HCT116 (cell line): ENCODE measurements at regions not wholly inside any gene's neighbourhood (a gene's known extent, or its start where the extent isn't known, plus 50 kb on each side); places are given as distances from the start of the nearest gene placed in this dataset.

Source experiments
- ATAC-seq: fragments of 200-7000 bp; cut with Tn5 transposase; 2 replicates; pipeline ENCODE4 v1.9.1; 2020; ENCODE audit warnings: mild to moderate bottlenecking, moderate library complexity
- BruUV-seq: library from RNA; stranded (reverse); fragments of 400-500 nt; replicated peaks from 2 replicates; lab custom pipeline; 2021; lab: Mats Ljungman, UMichigan
- CTCF ChIA-PET: fragments of 300-600 bp; sonication (Branson Sonifier 250); formaldehyde crosslinking; loops from one replicate; lab custom pipeline; 2021; ENCODE audit warnings: antibody characterized with exemption; lab: Charles Lee
- POLR2A ChIA-PET: fragments of 300-600, 350-600 bp; sonication (Branson Sonifier 250); formaldehyde crosslinking; loops from one replicate; lab custom pipeline; 2021; ENCODE audit warnings: antibody characterized with exemption; lab: Charles Lee
- RAD21 ChIA-PET, 2 experiments: fragments of 300-600 bp; sonication (Branson Sonifier 250); formaldehyde crosslinking; loops; one replicate each; lab custom pipeline; 2023; ENCODE audit warnings: low total read pairs in 2 of 2; ENCODE audit not compliant: uncharacterized antibody in 2 of 2, unreplicated experiment in 2 of 2, low non-redundant PET in 1 of 2; lab: Charles Lee
- DNase-seq: peaks from one replicate; pipeline ENCODE4 v3.0.0-alpha.2; 2010; ENCODE audit warnings: low read depth, low spot score
- H2AFZ ChIP-seq: fragments of 200-600 bp; shearing (Covaris generic), sonication (generic); 2 replicates; pipeline ENCODE4 v1.6.1; 2017; ENCODE audit warnings: low read depth, mixed run types, mixed read lengths, antibody characterized with exemption, low read length; ENCODE audit not compliant: poor library complexity, severe bottlenecking
- H3K27ac ChIP-seq: 2 replicates; pipeline ENCODE4 v1.5.1; 2012; ENCODE audit warnings: low read depth, low read length
- H3K27me3 ChIP-seq: fragments of 200-600 bp; sonication (generic); 2 replicates; pipeline ENCODE4 v1.6.1; 2016; ENCODE audit warnings: mixed run types, low read length, mixed read lengths; ENCODE audit not compliant: insufficient read depth
- H3K36me3 ChIP-seq, 2 experiments: fragments of 200-500 bp in 1 of 2; fragments of 200-600 bp in 1 of 2; sonication (Bioruptor generic) in 1 of 2; sonication (generic) in 1 of 2; 2 replicates each; pipeline versions ENCODE4 v1.5.1 to v1.6.1; 2014 to 2016; ENCODE audit warnings: low read length in 2 of 2, inconsistent platforms in 1 of 2, mixed read lengths in 1 of 2, mixed run types in 1 of 2; ENCODE audit not compliant: insufficient read depth in 2 of 2, control insufficient read depth in 1 of 2
- H3K4me1 ChIP-seq, 2 experiments: fragments of 200-600 bp in 1 of 2; sonication (generic) in 1 of 2; 2 replicates each; pipeline versions ENCODE4 v1.5.1 to v1.6.1; 2012 to 2017; ENCODE audit warnings: low read length in 2 of 2, inconsistent platforms in 1 of 2, mild to moderate bottlenecking in 1 of 2, mixed read lengths in 1 of 2, mixed run types in 1 of 2, moderate library complexity in 1 of 2; ENCODE audit not compliant: insufficient read depth in 2 of 2, control insufficient read depth in 1 of 2
- H3K4me2 ChIP-seq: fragments of 200-600 bp; sonication (generic); 2 replicates; pipeline ENCODE4 v1.6.1; 2017; ENCODE audit warnings: mixed run types, low read length, mixed read lengths
- H3K4me3 ChIP-seq, 2 experiments: fragments of 200-600 bp in 1 of 2; sonication (generic) in 1 of 2; replicated peaks in 1 of 2; 2 replicates each; pipeline ENCODE4 v1.5.1; 2011 to 2016; ENCODE audit warnings: low read length in 2 of 2, control low read depth in 1 of 2, low read depth in 1 of 2, mild to moderate bottlenecking in 1 of 2, mixed read lengths in 1 of 2, mixed run types in 1 of 2
- H3K79me2 ChIP-seq: fragments of 200-600 bp; sonication (generic); 2 replicates; pipeline ENCODE4 v1.6.1; 2017; ENCODE audit warnings: mild to moderate bottlenecking, mixed run types, low read length, moderate library complexity, mixed read lengths; ENCODE audit not compliant: insufficient read depth
- H3K9ac ChIP-seq: fragments of 200-600 bp; sonication (generic); 2 replicates; pipeline ENCODE4 v1.6.1; 2016; ENCODE audit warnings: low read length, mixed read lengths
- H3K9me2 ChIP-seq: fragments of 200-600 bp; sonication (generic), shearing (Covaris generic); 2 replicates; pipeline ENCODE4 v1.6.1; 2017; ENCODE audit warnings: mixed run types, mild to moderate bottlenecking, moderate library complexity; ENCODE audit not compliant: insufficient read depth
- H3K9me3 ChIP-seq, 2 experiments: fragments of 200-500 bp in 1 of 2; fragments of 200-600 bp in 1 of 2; sonication (Bioruptor generic) in 1 of 2; sonication (generic) in 1 of 2; 2 replicates each; pipeline ENCODE4 v1.6.1; 2014 to 2017; ENCODE audit warnings: low read length in 2 of 2, mixed read lengths in 2 of 2, inconsistent platforms in 1 of 2, low read depth in 1 of 2, mild to moderate bottlenecking in 1 of 2, mixed run types in 1 of 2, moderate library complexity in 1 of 2; ENCODE audit not compliant: control insufficient read depth in 1 of 2, insufficient read depth in 1 of 2
- H4K20me1 ChIP-seq: fragments of 200-600 bp; sonication (generic), shearing (Covaris generic); 2 replicates; pipeline ENCODE4 v1.6.1; 2017; ENCODE audit warnings: mixed run types, mild to moderate bottlenecking, moderate library complexity; ENCODE audit not compliant: insufficient read depth
- CBX3 ChIP-seq: IDR thresholded peaks from 2 replicates; pipeline ENCODE4 v1.6.1; 2012; ENCODE audit warnings: low read depth
- EGR1 ChIP-seq: IDR thresholded peaks from 2 replicates; pipeline ENCODE4 v1.6.1; 2012; ENCODE audit warnings: low read depth
- ELF1 ChIP-seq: IDR thresholded peaks from 2 replicates; pipeline ENCODE4 v1.6.1; 2012; ENCODE audit warnings: low read depth, borderline replicate concordance
- EZH2phosphoT487 ChIP-seq: fragments of 200-600 bp; IDR thresholded peaks from 2 replicates; pipeline ENCODE4 v1.6.1; 2018; ENCODE audit warnings: antibody characterized with exemption, borderline replicate concordance
- POLR2A ChIP-seq: IDR thresholded peaks from 2 replicates; pipeline ENCODE4 v1.7.0; 2011; ENCODE audit warnings: borderline replicate concordance; ENCODE audit not compliant: insufficient read depth, insufficient read length; ENCODE audit errors: extremely low read depth
- POLR2AphosphoS5 ChIP-seq: IDR thresholded peaks from 2 replicates; pipeline ENCODE4 v1.6.1; 2011; ENCODE audit warnings: mild to moderate bottlenecking, low read depth, low read length, moderate library complexity
- RAD21 ChIP-seq: IDR thresholded peaks from 2 replicates; pipeline ENCODE4 v1.6.1; 2012; ENCODE audit warnings: low read depth, mild to moderate bottlenecking
- SIN3A ChIP-seq: IDR thresholded peaks from 2 replicates; pipeline ENCODE4 v1.6.1; 2012; ENCODE audit warnings: low read depth
- TCF7L2 ChIP-seq: IDR thresholded peaks from 2 replicates; pipeline ENCODE4 v1.7.0; 2011; ENCODE audit warnings: borderline replicate concordance, inconsistent platforms; ENCODE audit not compliant: insufficient read depth, insufficient read length; ENCODE audit errors: extremely low read depth
- YY1 ChIP-seq: IDR thresholded peaks from 2 replicates; pipeline ENCODE4 v1.6.1; 2011; ENCODE audit warnings: low read length, low read depth, moderate library complexity, mild to moderate bottlenecking; ENCODE audit not compliant: insufficient replicate concordance; ENCODE audit errors: extremely low read depth
- intact Hi-C: fragments of 100-400 bp; cut with micrococcal nuclease; formaldehyde crosslinking; loops from 2 replicates; pipeline ENCODE4 v1.10.0; 2022
- TF ChIP-seq, protein P1 (sequence below): IDR thresholded peaks from 2 replicates; pipeline ENCODE4 v1.6.1; 2012
- TF ChIP-seq, protein P2 (sequence below), 3 experiments: fragments of 200-600 bp in 1 of 3; sonication (generic) in 1 of 3; IDR thresholded peaks in 2 of 3; conservative IDR thresholded peaks in 1 of 3; 2 replicates each; pipeline ENCODE4 v1.5.1; 2012 to 2017; ENCODE audit warnings: low read depth in 2 of 3, low read length in 2 of 3, antibody characterized with exemption in 1 of 3, borderline replicate concordance in 1 of 3, control low read depth in 1 of 3, mild to moderate bottlenecking in 1 of 3, mixed read lengths in 1 of 3, mixed run types in 1 of 3, moderate library complexity in 1 of 3; ENCODE audit not compliant: insufficient read depth in 1 of 3
- TF ChIP-seq, protein P3 (sequence below): IDR thresholded peaks from 2 replicates; pipeline ENCODE4 v1.6.1; 2012

DNA sequence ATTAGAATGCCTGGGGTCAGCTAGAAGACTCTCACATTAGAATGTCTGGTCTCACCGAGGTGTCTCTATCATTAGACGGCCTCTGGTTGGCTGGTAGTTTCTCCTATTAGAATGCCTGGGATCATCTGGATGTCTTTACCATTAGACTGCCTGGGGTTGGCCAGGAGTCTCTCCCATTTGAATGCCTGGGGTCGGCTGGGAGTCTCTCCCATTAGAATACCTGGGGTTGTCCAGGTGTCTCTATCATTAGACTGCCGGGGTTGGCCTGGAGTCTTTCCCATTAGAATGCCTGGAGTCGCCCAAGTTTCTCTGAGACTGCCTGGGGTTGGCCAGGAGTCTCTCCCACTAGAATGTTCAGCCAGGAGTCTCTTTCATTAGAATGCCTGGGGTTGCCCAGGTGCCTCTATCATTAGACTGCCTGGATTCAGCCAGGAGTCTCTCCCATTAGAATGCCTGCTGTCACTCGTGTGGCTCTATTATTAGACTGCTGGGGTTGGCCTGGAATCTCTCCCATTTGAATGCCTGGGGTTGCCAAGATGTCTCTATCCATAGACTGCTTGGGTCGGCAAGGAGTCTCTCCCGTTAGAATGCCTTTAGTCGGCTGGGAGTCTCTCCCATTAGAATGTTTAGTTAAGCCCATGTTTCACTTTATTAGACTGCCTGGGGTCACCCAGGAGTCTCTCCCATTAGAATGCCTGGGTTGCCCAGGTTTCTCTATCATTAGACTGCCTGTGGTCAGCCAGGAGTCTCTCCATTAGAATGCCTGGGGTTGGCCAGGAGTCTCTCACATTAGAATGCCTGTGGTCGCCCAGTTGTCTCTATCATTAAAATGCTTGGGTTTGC lies 1467.8 kb downstream of the UQCRFS1 start:
- TF ChIP-seq EGR1 (no peak), ELF1 (no peak), EZH2phosphoT487 (no peak), TCF7L2 (no peak), CBX3 (no peak), SIN3A (no peak), YY1 (no peak), RAD21 (no peak), POLR2A (no peak), POLR2AphosphoS5 (no peak)
- TF ChIP-seq, protein P1, sequence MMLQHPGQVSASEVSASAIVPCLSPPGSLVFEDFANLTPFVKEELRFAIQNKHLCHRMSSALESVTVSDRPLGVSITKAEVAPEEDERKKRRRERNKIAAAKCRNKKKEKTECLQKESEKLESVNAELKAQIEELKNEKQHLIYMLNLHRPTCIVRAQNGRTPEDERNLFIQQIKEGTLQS: no peak
- TF ChIP-seq, protein P2, sequence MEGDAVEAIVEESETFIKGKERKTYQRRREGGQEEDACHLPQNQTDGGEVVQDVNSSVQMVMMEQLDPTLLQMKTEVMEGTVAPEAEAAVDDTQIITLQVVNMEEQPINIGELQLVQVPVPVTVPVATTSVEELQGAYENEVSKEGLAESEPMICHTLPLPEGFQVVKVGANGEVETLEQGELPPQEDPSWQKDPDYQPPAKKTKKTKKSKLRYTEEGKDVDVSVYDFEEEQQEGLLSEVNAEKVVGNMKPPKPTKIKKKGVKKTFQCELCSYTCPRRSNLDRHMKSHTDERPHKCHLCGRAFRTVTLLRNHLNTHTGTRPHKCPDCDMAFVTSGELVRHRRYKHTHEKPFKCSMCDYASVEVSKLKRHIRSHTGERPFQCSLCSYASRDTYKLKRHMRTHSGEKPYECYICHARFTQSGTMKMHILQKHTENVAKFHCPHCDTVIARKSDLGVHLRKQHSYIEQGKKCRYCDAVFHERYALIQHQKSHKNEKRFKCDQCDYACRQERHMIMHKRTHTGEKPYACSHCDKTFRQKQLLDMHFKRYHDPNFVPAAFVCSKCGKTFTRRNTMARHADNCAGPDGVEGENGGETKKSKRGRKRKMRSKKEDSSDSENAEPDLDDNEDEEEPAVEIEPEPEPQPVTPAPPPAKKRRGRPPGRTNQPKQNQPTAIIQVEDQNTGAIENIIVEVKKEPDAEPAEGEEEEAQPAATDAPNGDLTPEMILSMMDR (IDR thresholded peaks at IDR 0.05 in 2 of 3, conservative IDR thresholded peaks at IDR 0.05 in 1 of 3; ENCODE audit: borderline replicate concordance in 1 of 3, insufficient read depth in 1 of 3, low read depth in 2 of 3, low read length in 2 of 3): no peak
- TF ChIP-seq, protein P3, sequence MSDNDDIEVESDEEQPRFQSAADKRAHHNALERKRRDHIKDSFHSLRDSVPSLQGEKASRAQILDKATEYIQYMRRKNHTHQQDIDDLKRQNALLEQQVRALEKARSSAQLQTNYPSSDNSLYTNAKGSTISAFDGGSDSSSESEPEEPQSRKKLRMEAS: no peak
- ChIA-PET POLR2A (no interaction called here), CTCF (no interaction called here), RAD21 (no interaction called here)
- Histone ChIP-seq H2AFZ (no peak overlapping the region), H3K9ac (no peak overlapping the region), H3K9me2 (no peaks in the 10 kb centered on the region), H4K20me1 (no peaks in the 10 kb centered on the region), H3K4me3 (no peak overlapping the region), H3K9me3 (no peaks in the 10 kb centered on the region), H3K27me3 (no peaks in the 10 kb centered on the region), H3K36me3 (no peaks in the 10 kb centered on the region), H3K4me1 (no peaks in the 10 kb centered on the region), H3K27ac (no peak overlapping the region), H3K79me2 (no peaks in the 10 kb centered on the region), H3K4me2 (no peak overlapping the region)
- no peak for DNase-seq
- BruUV-seq: no TSS peak
- no peak for ATAC-seq
- intact Hi-C loops: no loop called here
